GM12872 (cell line): ENCODE measurements at regions not wholly inside any gene's neighbourhood (a gene's known extent, or its start where the extent isn't known, plus 50 kb on each side); places are given as distances from the start of the nearest gene placed in this dataset.

Experiments
- TF ChIP-seq, protein P1 (sequence below): IDR thresholded peaks from 3 replicates; pipeline ENCODE4 v1.5.1; 2011; ENCODE audit warnings: low read depth, mild to moderate bottlenecking, low read length, moderate library complexity; ENCODE audit not compliant: insufficient read depth

DNA sequence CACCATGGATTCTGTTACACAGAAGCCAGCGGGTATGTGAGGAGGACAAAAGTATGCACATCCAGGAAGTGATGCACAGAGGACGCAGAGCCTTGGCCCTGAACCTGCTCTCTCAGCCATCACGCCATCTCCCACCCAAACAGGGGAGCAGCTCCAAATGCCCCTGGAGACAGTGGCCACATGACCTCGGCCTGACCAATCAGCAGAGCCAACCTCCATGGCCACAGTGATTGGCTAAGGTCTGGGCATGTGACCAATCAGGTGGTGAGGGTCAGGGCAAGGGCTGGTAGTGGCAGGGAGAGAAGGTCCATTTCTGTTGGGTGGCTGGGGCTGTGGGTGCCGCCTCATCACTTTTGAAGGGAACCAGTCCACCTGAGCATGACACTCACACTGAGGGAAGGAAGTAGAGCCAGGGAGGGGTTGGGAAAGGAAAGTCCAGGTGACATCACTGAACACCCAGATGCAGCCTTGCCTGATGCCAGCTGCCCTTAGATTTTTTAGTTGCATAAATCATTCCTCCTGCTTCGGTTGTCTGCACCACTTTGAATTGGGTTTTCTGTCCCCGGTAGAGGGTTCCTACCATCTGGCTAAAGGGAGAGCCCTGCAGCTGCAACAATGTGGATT lies 70.3 kb upstream of the IQSEC1 start:
- TF ChIP-seq, protein P1, sequence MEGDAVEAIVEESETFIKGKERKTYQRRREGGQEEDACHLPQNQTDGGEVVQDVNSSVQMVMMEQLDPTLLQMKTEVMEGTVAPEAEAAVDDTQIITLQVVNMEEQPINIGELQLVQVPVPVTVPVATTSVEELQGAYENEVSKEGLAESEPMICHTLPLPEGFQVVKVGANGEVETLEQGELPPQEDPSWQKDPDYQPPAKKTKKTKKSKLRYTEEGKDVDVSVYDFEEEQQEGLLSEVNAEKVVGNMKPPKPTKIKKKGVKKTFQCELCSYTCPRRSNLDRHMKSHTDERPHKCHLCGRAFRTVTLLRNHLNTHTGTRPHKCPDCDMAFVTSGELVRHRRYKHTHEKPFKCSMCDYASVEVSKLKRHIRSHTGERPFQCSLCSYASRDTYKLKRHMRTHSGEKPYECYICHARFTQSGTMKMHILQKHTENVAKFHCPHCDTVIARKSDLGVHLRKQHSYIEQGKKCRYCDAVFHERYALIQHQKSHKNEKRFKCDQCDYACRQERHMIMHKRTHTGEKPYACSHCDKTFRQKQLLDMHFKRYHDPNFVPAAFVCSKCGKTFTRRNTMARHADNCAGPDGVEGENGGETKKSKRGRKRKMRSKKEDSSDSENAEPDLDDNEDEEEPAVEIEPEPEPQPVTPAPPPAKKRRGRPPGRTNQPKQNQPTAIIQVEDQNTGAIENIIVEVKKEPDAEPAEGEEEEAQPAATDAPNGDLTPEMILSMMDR: no peak

DNA sequence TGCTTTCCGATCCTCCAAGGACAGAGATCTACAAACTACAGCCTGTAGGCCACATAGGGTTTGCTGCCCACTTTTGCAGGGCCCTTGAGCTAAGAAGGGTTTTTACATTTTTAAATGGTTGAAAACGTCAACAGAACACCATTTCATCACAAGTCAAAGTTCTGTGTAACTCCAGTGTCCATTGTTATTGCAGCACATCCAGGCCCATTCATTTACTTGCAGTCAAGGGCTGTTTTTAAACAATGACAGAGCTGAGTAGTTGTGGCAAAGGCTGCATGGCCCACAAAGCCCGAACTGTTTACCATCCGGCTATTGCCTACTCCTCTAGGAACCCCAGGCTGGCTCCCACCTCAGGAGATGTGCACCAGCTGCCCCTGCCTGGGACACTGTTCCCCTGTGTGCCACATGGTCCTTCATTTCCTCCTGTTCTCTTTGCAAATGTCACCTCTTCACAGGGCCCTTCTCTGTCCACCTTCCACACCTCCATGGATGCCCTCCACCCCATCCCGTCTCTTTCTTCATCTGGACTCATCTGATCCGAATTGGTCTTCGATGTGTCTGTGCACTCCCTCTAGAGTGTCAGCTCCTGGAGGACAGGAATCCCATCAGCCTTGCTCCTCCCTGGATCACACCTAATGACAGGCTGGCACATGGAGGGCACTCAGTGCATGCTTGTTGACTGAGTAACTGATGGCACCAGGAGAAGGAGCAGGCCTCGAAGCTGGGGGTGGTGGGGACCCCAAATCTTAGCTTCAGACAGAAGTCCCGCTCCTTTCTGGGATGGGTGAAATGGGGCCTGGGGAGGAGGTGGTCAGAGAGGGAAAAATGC lies 69.5 kb upstream of the IQSEC1 start:
- TF ChIP-seq, protein P1: no peak

DNA sequence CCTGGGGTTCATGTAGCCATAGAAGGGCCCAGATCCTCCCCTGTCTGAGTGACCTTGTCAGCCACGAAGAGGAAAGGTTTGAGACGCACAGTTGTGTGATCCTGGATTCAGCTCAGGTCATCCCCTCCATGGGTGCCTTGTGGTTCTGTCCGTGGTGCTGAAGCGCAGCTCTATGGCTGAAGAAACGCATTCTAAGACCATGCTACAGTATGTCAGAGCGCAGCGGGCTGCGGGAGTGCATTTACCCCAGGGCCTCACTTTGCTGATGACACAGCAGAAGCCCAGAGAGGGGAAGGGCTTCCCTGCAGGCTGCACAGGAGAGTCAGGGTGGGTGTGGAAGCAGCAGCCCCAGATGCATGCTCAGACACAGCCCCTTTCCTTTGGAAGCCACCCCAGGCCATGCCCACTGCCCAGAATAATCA lies 68.8 kb upstream of the IQSEC1 start:
- TF ChIP-seq, protein P1: no peak

DNA sequence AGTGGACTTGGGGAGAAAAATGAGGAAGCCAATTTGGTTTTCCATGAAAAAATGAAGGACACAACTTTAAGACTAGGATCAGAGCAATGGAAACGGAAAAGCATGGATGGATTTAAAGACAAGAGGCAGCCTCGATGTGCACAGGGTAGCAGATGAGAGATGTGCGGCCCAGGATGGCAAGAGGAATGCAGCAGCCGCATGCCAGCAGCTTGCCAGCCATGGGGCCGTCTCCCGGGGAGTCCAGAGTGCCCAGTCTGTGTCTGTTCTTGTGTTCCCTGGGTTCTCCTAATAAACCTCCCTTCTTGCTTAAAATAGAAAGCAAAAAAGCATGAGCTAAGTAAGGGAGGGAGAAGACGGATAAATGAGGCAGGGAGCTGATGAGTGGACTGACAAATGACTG lies 68.0 kb upstream of the IQSEC1 start:
- TF ChIP-seq, protein P1: no peak

DNA sequence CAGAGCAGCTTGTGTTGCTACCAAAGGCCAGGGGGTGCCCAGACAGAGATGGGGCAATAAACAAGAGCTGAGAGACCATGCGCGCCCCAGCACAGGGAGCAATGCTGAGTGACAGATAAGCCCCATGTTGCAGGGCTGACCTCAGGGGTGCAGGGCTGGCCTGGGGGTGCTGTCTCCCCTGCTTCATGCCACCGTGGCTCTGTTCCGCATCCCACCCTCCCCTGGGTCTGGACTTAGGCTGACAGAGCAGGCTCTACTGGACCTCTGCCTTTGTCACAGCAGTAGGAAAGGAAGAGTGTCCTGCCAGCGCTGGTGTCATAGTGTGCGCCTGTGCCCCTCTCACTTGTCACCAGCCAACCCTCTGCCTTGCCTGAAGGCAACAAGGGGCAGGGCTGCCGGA lies 67.4 kb upstream of the IQSEC1 start:
- TF ChIP-seq, protein P1: no peak

DNA sequence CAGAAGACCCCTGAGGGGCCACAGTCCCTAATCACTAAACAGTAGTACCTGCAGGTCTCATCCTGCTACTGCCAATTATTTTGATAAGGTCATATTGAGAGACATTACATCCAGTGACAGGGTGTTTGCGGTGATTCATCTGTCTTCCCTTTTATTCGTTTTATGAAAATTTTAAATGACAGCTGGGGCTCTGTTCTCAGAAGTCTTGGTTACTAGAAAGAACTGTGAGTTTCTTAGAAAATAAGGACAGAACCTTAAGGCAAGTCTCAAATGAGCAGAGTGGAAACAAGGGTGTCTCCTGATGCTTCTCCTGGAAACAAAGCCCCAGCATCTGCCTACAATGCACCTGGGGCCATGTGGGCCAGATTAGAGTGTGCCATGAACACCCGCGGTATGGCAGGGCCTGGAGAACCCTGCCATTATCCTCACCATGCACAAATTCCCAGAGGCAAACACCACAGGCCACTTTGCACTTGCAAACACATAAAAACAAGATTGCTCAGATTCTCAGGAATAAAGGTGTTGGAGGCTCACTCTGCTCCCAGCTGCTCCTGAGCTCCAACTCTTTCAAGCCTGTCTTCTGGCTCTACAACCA lies 66.3 kb upstream of the IQSEC1 start:
- TF ChIP-seq, protein P1: no peak

DNA sequence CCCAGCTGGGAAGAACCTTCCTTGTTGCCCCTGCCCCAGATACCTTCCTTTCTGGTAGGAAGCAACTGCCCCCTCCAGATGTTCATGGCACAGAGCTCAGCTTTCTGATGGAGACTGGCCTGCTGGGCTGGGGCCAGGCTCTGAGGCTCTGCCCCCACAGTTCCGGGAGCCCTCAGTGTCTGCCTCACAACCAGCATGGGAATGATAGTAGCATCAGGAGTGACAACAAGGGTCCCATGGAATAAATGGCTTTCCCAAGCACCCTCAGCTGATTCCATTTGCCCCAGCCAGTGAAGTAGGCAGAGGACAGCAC lies 65.6 kb upstream of the IQSEC1 start:
- TF ChIP-seq, protein P1: no peak
